NCI-H2227 treated with DMSO at 0.1 percent for 48 hours (cell line): ENCODE measurements at regions not wholly inside any gene's neighbourhood (a gene's known extent, or its start where the extent isn't known, plus 50 kb on each side); places are given as distances from the start of the nearest gene placed in this dataset.

Experiments used
- DNase-seq: peaks from one replicate; lab custom pipeline; 2025; lab: John Stamatoyannopoulos, UW

DNA sequence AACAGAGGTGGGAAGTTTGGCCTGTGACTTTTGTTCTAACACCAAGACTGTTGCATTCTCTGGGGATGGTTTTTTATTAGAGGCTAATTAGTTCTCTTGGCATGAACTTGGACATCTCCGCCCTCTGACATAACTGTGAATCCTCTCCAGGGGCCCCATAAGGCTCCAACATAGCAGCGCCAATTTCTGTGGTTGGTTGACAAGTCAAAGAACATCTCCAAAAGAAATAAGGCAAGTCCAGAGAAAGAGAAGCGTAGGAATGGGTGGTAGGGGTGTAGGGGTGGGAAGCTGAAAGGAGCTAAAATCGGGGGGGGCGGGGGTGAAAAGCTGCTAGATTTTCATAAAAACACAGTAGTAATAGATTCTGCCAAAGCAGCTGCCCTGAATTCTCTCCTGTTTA is 81.0 kb upstream of the DAB2 start:
- DNase-seq: no peak

DNA sequence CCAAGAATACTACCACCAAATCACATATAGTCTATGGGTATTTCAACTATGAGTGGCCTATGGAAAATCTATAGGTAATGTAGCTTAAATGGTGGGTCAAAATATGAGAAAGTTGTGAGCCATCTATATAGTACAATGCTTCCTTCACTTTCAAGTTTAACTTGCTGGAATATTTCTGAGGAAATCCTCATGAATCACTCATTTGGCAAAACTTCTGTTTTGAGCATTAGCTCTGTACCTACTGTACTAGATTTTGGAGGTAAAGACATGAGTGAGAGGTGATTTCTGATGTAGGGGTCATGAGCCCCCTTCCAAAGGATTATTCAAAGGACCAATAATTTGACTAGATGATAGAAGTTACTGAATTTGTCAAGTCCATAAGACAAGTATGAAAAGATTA is 80.6 kb upstream of the DAB2 start:
- DNase-seq: no peak

DNA sequence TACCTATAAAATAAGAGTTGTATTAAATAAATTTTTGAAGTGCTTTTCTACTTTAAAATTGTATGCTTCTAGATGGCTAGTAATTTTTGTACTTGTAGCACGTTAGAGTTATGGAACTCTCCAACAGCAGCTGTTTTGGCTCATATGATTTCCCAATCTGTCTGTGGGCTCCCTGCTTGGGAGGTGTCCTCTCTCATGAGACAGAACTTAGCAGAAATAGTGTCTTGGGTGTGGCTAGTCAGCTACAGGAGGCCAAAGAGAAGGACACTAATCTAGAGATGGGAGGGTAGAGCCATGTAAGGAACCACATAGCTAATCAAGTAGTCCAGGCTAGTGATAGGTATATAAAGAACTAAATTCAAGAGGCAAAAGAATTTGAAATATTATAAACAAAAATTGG is 78.4 kb upstream of the DAB2 start:
- no peak for DNase-seq

DNA sequence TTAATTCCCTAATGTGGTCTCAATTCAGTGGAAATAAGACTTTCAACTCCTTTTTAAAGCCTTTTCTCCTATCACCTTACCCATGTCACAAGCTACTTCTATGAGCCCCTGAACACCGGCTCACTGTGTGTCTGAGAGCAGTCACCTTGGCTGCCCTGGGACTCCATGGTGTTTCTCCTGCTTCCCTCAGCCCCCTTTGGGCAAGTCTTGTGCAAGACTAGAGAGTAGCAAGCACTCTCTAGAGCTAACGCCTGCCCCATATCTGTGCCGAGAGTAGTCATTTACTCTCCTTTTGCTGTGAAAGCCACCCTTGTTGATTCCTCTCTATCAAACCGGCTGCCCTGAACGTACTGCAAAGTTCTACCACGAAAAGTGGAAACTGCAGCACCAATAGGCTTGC is 77.9 kb upstream of the DAB2 start:
- no peak for DNase-seq

DNA sequence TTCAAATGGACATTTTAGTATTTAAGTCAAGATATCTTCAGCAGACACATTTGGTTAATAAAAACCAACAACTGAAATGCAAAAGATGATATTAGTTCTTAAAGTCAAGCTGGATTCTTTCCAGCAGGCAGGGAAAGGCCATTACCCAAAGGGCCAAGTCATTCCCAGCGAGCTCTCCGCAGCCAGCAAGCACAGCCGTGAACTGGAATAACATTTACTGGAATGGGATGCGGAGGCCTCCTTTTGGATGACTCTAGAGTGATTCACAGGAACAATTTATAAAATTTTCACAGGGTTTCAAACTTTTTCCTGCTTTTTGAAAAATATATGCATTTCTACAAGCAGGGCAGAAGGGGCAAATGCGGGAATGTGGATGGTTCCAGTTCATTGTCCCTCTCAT is 76.6 kb upstream of the DAB2 start:
- no peak for DNase-seq

DNA sequence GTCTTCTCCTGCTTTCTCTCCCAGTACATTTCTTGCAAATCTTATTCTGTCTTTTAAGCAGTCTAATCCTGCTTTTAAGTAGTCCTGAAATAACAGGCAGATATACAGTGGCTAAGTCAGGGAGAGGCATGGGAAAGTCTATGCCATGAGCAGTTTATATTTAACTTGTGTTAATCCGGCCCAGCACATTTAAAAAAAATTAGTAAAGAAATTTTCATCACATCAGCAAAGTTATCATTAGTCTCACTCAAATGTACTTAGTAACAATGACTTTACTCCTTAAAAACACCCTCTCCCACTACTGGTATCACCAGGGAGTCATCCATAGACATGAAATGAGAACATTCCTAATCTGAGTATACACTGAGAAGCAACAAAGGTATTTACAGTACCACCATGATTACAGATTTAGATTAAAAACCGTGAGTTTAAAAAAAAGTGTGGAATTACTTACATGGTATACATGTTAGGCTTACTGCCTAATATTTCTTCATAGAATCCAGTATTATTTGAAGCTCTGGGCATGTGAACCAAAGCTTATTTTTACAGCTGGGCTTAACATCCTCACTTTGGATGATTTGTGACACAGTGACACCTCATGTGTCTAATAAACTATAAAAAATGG is 75.9 kb upstream of the DAB2 start:
- no peak for DNase-seq

DNA sequence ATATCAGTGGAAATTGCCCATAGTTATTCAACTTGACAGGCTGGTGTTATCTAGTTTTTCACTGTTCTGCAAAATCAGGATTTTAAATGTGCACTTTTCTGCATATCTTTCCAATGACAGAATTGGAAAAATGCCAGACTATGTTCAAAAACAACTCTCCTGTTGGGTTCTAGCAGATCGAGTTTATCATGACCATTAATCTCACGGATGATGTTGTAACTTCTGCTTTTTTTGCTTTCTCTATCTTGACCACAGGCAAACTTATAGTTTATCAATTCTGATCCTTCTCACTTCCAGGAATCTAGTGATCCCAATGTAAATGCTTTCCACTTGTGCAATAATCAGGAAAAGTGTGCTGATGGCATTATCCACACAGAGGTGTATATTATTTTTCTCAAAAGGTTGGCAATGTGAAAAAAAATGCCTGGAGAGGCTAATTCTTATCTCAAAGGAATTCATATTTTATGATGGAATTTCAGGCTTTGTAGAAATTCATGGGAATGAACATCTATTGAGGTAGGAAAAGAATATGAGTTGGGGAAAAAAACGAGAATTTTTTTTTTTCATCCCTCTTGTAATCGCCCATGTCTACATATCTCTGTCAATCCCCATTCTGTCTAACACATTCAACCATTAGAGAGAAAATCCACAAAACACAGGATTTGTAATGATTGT is 73.6 kb upstream of the DAB2 start:
- DNase-seq: no peak

DNA sequence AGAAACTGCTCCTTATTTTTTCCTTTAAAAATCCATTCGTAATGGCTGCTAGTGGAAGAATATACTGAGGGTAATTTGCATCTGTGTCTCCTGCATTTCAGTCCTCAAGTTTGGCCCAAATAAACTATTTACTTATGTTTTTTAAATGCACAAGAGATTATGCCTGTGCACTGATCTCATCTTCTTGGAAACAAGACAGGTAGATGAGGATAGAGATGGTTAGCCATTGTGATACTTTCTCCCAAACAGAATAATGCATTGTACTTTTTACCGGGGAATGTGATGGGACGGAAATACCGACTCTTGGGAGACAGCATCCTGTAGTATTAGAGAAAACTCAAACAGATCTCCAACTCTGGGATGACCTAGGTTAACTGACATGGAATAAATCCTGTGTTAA is 72.5 kb upstream of the DAB2 start:
- no peak for DNase-seq

DNA sequence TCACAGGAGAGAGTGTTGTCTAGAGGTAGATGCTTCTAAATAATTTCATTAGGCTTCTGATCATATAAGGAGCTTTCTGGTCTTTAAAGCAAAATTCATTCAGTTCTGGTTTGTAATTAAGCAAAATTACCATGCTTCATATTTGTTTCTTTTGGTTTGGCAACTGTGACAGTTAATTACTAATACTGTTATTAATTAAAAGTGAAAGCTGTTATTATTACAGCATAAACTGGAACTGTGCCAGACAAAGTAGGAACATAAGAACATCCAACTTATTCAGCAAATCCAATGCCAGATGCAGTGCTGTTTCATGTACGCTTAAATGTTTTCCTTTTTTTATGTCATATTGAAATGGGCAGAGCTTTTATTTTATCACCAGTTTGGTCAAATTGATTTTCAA is 70.4 kb upstream of the DAB2 start:
- no peak for DNase-seq

DNA sequence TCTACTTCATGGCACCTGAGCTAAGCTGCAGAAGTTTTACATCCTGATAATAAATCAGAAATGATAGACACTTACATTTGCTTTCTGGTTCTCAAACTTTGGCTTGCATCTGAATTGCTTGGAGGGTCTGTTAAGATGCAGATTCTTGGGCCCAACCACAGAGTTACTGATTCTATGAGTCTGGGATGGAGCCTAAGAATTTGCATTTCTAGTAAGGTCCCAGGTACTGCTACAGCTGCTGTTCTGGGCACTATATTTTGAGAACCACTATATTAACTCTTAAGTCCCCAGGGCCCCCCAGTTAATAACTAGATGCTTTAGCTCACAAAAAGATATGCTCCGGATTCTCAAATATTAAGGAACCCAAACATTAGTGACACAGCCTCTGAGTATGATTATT is 69.8 kb upstream of the DAB2 start:
- no peak for DNase-seq

DNA sequence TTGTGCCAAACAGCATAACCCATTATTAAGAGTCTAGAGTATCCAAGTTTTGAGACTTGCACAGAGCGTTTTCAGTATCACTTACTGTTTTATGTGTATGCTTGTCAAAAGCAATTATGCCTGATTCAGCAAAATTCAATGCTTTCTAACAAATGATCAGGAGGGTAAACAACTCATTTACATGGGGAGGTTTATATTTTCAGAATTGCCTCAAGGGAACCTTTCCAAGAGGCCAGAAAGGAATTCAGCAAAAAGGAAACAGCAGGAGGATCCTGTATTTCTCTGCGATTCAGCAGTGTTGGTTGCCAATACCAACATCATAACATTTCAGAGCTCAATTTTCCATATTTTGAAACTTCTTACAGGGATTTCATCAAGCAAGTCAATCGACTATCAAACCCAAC is 69.3 kb upstream of the DAB2 start:
- DNase-seq: no peak

DNA sequence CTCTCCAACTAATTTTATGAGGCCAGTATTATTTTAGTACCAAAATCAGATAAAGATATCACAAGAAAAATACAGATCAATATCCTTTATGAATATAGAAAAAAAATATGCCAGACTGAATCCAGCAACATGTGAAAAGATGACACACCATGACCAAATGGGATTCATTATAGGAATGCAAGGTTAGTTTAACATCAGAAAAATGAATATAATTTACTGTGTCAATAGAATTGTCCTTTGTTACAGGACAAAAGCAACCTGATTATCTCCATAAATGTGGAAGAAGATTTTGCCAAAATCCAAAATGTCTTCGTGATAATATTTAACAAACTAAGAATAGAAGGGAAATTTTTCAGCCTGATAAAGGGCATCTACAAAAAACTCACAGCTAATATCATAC is 66.4 kb upstream of the DAB2 start:
- no peak for DNase-seq

DNA sequence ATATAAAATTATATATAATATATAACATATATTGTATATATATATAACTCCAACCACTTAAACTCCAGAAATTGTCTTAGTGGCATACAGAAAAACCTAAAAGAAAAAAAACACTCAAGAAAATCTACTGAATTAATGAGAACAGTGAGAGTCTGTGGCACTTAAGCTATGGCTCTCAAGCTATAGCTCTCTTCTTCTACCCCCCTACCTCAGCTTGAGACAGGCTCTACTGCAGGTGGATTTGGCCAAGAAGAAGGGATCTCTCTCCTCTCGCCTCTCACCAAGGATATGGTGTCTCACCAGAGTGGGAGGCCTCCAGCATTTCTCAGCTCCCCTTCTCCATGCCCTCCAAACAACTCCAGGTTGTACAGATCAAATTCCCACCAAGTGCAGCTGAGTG is 64.5 kb upstream of the DAB2 start:
- no peak for DNase-seq

DNA sequence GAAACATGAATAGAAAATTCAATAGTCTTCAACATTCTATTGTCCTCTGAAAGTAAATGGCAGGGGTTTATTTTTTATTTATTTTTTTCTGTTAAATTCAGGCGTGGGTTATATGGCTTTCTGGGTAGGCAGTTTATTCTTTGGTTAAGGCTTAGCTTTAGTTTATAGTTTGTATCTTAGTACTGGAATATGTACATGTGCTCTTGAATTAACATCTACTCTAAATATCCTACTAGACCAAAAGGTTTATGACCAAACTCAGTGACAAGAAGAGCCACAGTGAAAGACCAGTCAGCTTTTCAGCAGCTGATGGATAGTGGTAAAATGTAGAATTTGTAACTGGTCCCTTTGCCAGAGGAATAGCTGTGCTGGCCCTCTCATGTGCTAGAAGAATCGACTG is 62.0 kb upstream of the DAB2 start:
- no peak for DNase-seq

DNA sequence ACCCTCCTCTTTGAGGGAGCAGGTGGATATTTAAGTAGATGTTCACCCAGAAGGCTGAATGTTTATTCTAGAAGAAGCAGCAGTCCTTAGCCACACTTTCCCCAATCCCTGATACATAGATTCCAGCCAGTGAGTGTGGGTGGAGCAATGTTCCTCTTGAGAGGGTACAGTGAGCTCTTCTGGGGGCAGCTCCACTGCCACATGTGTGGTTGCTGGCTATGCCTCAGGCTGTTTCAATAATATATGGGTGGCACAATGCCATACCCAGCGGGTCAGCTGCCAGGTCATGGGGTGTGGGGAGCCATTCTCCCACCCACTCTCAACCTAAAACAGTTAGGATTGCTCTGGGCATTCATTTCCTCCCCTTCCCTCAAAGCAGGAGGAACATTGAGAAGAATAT is 61.6 kb upstream of the DAB2 start:
- DNase-seq: no peak

DNA sequence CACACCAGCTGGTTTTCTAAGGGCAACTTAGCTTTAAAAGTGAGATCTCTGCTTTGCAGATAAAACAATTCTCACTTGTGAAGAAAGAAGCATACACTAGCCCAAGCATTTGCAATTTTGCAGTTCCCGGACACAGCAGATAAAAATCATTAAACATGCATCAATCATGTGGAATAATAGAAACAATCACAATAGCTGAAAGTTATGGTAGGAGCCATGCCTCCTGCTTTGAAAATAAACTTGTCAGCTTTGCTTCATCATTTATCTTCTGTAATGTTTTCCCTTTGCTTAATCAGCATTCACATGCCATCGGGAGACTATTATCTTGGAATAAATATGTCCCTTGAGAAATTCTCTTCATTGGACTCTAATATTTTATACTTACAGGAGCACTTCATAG is 60.3 kb upstream of the DAB2 start:
- no peak for DNase-seq

DNA sequence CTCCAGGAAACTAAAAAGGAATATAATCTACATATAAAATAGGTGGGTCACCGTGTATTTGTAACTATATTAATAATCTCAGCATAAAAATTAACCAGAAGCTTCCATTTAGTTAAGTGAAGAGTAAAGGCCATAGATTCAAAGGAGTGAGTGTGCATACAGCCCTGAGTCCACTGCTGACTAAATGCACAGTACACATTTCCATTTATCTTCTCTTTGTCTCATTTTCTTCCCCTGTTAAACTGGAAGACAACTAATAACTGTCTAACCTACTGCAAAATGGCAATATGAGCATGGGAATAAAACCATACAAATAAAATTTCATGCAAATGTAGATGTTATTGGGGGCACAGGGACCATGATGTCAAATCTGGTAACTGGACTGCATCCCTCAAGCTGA is 59.9 kb upstream of the DAB2 start:
- no peak for DNase-seq

DNA sequence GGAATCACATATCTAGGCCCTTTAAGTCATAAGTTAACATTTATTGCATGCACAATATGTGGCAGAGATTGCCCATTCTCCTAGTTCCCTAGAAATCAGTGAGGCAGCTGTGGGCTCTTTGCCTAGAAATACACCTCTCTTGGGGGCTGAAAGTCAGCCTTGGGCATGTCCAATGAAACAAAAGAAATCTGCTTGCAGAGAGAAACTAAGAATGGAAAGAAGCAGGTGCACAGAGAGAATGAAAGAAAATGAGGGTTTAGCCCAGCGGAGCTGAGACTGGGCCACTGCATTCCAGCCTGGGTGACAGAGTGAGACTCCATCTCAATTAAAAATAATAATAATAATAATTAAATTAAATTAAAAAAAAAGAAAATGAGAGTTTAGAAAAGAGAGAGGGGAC is 57.3 kb upstream of the DAB2 start:
- DNase-seq: no peak

DNA sequence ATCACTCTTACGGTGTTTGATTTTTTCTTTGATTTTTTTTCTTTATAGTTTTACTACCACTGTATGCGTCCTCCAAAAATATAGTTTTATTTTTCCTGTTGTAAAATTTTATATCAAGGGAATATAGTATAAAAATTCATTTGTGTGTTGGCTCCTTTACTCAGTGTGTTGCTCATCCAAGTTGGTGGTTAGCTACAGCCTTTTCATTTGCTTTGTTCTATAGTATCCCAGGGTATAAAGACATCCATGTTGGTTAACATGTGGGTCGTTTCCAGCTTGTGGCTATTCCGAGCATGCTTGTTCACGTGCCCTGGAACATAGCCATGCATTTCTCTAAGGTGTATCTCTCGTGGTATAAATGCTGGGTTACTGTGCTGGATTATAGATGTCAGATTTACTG is 54.8 kb upstream of the DAB2 start:
- DNase-seq: no peak

DNA sequence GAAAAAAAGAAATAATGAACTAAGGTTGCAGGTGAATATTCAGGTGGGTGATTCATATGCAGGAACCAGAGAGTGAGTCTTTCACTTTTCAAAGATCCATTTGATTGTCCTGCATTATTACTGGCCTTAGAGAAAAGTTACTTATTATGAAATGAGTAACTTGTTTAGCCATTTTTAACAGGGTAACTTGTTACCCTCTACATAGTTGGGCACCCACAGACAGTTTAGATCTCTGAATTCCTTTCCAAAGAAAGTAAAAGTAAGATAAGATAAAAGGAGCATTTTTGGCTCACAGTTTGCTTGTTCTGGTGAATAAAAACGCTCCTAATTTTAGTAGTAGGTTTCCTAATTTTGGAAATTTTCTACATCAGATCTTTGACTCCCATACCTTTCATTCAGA is 54.1 kb upstream of the DAB2 start:
- no peak for DNase-seq

DNA sequence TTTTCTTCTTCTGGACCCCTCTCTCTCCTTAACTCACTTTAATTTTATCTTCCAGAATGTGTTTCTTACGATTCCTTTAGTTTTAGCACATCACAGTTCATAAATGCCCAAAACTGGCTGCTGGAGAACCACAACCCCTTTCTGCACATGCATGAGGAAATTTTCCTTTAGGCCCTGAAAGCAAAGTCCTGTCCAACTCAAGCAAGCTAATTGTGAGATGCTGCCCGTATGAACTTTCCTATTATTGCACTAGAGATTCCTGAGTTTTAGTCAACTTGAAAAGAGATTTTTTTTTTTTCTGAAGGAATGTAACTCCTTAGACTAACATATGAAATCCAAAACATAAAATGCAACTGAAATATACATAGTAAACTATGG is 52.1 kb upstream of the DAB2 start:
- DNase-seq: no peak

DNA sequence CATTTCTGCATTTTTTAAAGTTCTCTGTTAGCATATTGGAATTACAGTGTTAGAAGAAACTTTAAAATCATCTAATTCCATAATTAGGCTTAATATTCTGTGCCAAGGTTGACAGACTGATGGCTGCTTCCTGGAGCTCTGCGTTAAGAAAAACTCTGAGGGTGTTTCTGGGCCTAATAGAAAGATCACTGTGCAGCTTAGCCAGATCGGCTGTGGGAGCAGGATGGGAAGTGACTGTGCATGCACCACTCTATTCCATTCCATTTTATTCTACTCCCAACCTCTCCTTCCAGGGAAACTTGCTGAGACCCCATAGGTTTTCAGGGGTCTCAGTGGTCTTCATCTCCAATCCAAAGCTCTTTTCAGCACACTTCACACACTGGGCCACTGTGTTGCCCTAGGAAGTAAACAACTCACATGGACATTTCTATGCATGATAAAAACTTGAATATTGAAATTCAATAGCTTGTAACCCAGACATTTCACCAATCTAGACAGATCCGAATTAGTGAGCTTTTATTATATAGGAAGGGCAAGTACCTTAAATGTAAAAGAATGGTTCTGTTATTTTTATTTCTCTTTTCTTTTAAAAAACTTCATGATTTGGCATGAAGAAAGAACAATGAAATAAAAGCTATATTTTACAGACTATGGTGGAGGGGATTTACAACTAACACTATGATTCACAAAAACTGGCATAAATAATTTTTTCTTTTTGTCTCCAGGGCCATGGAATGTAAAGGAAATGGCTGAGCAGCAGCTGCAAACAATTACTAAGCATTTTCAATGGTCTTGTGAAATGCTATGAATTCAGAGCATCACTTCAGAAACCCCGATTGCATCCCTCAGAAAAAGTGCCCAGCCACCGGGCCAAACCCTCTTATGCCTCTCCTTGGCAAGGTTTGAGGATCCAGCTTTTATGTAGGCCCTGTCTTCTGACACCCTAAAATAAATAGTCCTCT is 51.4 kb upstream of the DAB2 start:
- no peak for DNase-seq

DNA sequence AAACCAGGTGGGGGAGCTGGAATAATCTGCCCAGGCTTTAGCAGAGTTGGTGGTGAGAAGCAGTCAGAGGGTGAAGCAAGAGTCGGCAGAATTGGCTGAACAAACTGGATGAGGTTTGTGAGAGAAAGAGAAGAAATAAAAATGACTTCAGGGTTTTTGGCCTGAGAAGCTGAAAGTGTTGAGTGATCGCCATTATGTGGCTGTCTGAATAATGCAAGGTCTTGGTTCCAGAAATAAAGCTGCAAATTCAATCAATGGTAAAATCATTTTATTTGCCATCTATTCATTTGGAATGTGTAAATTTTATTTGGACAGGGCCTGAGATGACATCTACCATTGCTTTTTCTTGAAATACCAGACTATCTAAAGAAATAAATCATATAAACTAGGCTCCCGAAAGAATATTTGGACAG is 50.4 kb upstream of the DAB2 start:
- DNase-seq: no peak
